ENCODE measurements at regions not wholly inside any gene's neighbourhood (a gene's known extent, or its start where the extent isn't known, plus 50 kb on each side); places are given as distances from the start of the nearest gene placed in this dataset.
"Not testable (repeated sequence)": the region's sequence is repeated elsewhere in the genome, so short reads cannot be mapped to it uniquely, and the experiment has no call there.

DNA sequence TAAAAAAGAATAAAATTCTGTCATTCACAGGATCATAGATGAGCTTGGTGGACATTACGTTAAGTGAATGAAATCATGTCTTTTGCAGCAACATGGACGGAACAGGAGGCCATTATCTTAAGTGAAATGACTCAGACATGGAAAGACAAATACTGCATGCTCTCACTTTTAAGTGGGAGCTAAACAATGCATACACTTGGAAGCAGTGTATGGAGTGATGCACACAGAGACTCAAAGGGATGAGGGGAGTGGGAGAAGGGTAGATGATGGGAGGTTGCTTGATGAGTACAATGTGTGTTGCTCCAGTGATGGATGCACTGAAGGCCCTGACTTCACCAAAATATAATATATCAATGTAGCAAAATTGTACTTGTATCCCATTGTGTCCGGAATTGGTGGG, 293.4 kb downstream of the CD109 start:
- Mint-ChIP-seq H3K36me3 (no peaks in the 10 kb centered on the region), H3K4me3 (no peak overlapping the region), H3K9me3 (peaks cover 4% of the 10 kb centered on the region), H3K4me1 (ENCODE audit: unreplicated experiment) (no peaks in the 10 kb centered on the region), H3K27ac (no peak overlapping the region), H3K27me3 (no peaks in the 10 kb centered on the region)
- no peak for DNase-seq (ENCODE audit: extremely low spot score, unreplicated experiment)
- TF ChIP-seq, protein P1, sequence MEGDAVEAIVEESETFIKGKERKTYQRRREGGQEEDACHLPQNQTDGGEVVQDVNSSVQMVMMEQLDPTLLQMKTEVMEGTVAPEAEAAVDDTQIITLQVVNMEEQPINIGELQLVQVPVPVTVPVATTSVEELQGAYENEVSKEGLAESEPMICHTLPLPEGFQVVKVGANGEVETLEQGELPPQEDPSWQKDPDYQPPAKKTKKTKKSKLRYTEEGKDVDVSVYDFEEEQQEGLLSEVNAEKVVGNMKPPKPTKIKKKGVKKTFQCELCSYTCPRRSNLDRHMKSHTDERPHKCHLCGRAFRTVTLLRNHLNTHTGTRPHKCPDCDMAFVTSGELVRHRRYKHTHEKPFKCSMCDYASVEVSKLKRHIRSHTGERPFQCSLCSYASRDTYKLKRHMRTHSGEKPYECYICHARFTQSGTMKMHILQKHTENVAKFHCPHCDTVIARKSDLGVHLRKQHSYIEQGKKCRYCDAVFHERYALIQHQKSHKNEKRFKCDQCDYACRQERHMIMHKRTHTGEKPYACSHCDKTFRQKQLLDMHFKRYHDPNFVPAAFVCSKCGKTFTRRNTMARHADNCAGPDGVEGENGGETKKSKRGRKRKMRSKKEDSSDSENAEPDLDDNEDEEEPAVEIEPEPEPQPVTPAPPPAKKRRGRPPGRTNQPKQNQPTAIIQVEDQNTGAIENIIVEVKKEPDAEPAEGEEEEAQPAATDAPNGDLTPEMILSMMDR (conservative IDR thresholded peaks at IDR 0.05): no peak

DNA sequence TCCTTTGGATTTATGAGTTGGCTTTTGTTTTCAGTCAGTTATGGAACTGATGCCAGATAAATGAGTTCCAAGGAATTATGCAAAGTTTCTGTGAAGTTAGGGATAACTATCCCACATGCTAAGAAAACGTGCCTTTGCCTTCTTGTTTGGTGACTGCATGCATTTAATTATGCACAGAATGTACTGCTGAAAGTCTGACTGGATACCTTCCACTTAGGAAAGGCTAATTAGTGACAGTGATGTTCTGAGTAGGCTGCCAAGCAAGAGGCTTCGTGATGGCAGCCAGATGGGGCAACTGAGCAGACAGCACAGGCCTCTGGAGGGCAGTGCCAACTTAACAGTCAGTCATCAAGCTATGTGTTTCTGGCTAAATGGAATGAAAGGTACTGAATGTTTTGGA, 289.9 kb downstream of the CD109 start:
- no peaks in the 10 kb centered on the region for H3K27me3 Mint-ChIP-seq
- H3K36me3 Mint-ChIP-seq: no peaks in the 10 kb centered on the region
- DNase-seq (ENCODE audit: extremely low spot score, unreplicated experiment): no peak
- no peak overlapping the region for H3K4me3 Mint-ChIP-seq
- H3K27ac Mint-ChIP-seq: no peak overlapping the region
- TF ChIP-seq, protein P1 (conservative IDR thresholded peaks at IDR 0.05): no peak
- H3K9me3 Mint-ChIP-seq: peaks cover 4% of the 10 kb centered on the region
- H3K4me1 Mint-ChIP-seq (ENCODE audit: unreplicated experiment): no peaks in the 10 kb centered on the region

DNA sequence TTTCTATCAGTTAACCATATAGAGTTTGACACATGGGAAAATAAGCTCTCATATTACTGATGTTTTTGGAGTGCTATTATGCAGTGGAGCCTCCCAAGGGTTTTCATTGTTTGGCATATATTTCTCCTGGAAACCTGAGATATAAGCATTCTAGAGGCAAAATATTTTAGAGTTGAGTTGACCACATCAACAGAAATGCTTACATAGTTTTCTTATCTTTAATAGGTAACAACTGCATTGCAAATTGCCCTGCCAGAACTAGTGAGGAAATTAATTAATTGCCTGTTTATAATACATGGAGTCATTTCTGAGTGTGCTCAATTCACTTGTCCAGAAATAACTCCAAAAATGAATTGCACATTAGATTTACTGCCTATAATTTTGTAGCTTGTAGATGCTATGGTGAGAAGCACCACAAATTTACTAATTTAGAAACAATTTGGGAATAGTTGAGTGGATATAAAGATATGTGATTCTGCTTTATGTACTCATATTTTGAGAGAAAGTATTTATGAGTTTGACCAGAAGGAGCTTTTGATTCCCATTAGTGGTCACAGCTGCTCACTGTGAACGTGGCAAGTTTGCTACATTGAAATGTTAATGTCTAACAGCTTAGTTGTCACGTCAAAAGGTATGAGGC, 288.7 kb downstream of the CD109 start:
- Mint-ChIP-seq H3K36me3 (no peaks in the 10 kb centered on the region), H3K27ac (no peak overlapping the region), H3K9me3 (peaks cover 4% of the 10 kb centered on the region), H3K27me3 (no peaks in the 10 kb centered on the region), H3K4me1 (ENCODE audit: unreplicated experiment) (no peaks in the 10 kb centered on the region), H3K4me3 (no peak overlapping the region)
- TF ChIP-seq, protein P1 (conservative IDR thresholded peaks at IDR 0.05): no peak
- DNase-seq (ENCODE audit: extremely low spot score, unreplicated experiment): no peak

DNA sequence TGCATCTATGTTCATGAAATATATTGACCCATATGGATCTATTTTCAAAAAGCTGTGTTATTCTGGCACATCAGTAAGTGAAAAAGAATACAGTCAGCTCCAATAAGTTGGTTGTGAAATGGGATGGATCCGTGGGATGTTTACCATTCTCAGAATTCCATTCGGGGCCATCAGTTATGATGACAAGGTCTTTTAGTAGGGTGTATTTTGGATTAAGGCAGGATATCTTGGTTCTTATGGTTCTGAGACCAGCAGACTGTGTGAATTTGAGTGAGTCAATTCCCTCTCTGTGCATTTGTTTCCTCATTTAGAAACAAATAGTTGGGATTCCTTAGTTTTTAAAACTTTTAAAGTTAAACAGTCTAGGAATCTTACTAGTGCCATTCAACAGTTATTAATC, 287.4 kb downstream of the CD109 start:
- no peak overlapping the region for H3K4me3 Mint-ChIP-seq
- H3K27ac Mint-ChIP-seq: no peak overlapping the region
- H3K27me3 Mint-ChIP-seq: no peaks in the 10 kb centered on the region
- no peaks in the 10 kb centered on the region for H3K4me1 Mint-ChIP-seq (ENCODE audit: unreplicated experiment)
- TF ChIP-seq, protein P1 (conservative IDR thresholded peaks at IDR 0.05): no peak
- H3K9me3 Mint-ChIP-seq: no peaks in the 10 kb centered on the region
- DNase-seq (ENCODE audit: extremely low spot score, unreplicated experiment): no peak
- H3K36me3 Mint-ChIP-seq: no peaks in the 10 kb centered on the region

DNA sequence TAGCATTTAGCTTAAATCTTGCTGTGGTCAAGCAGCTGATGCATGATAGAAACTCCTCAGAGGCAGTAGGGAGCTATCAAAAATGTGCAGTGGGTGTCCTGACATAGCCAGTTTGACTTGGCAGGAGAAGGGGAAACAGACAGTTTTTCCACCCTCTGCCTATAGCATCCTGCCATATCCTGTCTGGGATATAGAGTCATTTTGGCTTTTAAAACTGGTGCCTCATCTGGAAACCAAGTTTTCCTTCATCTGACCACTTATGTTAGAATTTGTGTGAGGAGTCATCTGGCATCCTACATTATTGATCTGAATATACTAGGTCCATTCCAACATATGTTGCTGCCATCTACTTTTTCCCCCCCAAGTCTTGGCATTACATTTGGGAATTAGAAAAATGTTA, 284.1 kb downstream of the CD109 start:
- no peak overlapping the region for H3K27ac Mint-ChIP-seq
- DNase-seq (ENCODE audit: extremely low spot score, unreplicated experiment): no peak
- no peaks in the 10 kb centered on the region for H3K4me1 Mint-ChIP-seq (ENCODE audit: unreplicated experiment)
- TF ChIP-seq, protein P1 (conservative IDR thresholded peaks at IDR 0.05): no peak
- H3K27me3 Mint-ChIP-seq: no peaks in the 10 kb centered on the region
- no peaks in the 10 kb centered on the region for H3K36me3 Mint-ChIP-seq
- H3K9me3 Mint-ChIP-seq: peaks cover 4% of the 10 kb centered on the region
- H3K4me3 Mint-ChIP-seq: no peak overlapping the region

DNA sequence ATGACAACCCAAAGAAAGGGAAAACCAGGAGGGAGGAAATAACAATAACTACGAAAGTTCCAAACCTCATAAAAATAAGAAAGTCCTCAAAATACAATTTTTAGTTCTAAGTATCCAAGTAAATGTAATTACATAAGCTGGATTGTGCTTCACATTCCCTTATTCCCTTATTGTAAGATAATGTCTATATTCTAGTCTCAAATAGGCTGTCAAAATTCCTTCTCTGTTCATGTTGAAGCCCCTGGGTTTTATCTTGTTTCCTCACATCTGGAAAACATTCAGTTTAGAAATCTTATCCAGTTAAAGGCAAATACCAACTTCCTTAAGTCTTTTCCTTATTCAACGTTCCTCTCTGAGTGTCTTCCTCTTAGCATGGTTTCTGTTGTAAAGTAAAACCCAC, 282.3 kb downstream of the CD109 start:
- TF ChIP-seq, protein P1 (conservative IDR thresholded peaks at IDR 0.05): no peak
- H3K4me3 Mint-ChIP-seq: no peak overlapping the region
- no peaks in the 10 kb centered on the region for H3K4me1 Mint-ChIP-seq (ENCODE audit: unreplicated experiment)
- DNase-seq (ENCODE audit: extremely low spot score, unreplicated experiment): no peak
- H3K36me3 Mint-ChIP-seq: no peaks in the 10 kb centered on the region
- no peaks in the 10 kb centered on the region for H3K27me3 Mint-ChIP-seq
- peaks cover 4% of the 10 kb centered on the region for H3K9me3 Mint-ChIP-seq
- no peak overlapping the region for H3K27ac Mint-ChIP-seq

DNA sequence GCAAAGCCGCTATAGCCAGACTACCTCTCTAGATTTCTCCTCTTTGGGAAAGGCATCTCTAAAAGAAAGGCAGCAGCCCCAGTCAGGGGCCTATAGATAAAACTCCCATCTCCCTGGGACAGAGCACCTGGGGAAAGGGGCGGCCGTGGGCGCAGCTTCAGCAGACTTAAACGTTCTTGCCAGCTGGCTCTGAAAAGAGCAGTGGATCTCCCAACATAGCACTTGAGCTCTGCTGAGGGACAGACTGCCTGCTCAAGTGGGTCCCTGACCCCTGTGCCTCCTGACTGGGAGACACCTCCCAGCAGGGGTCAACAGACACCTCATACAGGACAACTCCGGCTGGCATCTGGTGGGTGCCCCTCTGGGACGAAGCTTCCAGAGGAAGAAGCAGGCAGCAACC, 276.5 kb downstream of the CD109 start:
- not testable (repeated sequence) for H3K4me1 Mint-ChIP-seq (ENCODE audit: unreplicated experiment); H3K36me3 Mint-ChIP-seq; DNase-seq (ENCODE audit: extremely low spot score, unreplicated experiment); H3K9me3 Mint-ChIP-seq; H3K27ac Mint-ChIP-seq; H3K4me3 Mint-ChIP-seq; H3K27me3 Mint-ChIP-seq

Measured in type B pancreatic cell (in vitro differentiated cells).